Mesenchymal stem cell (in vitro differentiated cells and primary cell): ENCODE measurements at regions not wholly inside any gene's neighbourhood (a gene's known extent, or its start where the extent isn't known, plus 50 kb on each side); places are given as distances from the start of the nearest gene placed in this dataset.

Experiments
- DNase-seq: peaks from one replicate; pipeline ENCODE4 v3.0.0-alpha.2; 2013
- H2AFZ ChIP-seq: one replicate; pipeline ENCODE4 v1.6.1; 2013; ENCODE audit warnings: low read depth, mild to moderate bottlenecking, control low read depth, inconsistent platforms, low read length, moderate library complexity
- H2AK5ac ChIP-seq: 2 replicates; pipeline ENCODE4 v1.6.1; 2013; ENCODE audit warnings: low read length, moderate library complexity, mild to moderate bottlenecking, inconsistent platforms; ENCODE audit not compliant: severe bottlenecking
- H2BK120ac ChIP-seq: one replicate; pipeline ENCODE4 v1.6.1; 2013; ENCODE audit warnings: low read depth, mild to moderate bottlenecking, inconsistent platforms, low read length, moderate library complexity
- H2BK12ac ChIP-seq, 2 experiments: one replicate each; pipeline ENCODE4 v1.6.1; 2013; ENCODE audit warnings: inconsistent platforms in 2 of 2, low read length in 2 of 2, mild to moderate bottlenecking in 2 of 2, moderate library complexity in 2 of 2, control low read depth in 1 of 2
- H2BK15ac ChIP-seq: one replicate; pipeline ENCODE4 v1.6.1; 2013; ENCODE audit warnings: mild to moderate bottlenecking, low read depth, inconsistent platforms; ENCODE audit not compliant: poor library complexity, severe bottlenecking
- H2BK5ac ChIP-seq: 2 replicates; pipeline ENCODE4 v1.6.1; 2013; ENCODE audit warnings: low read depth, mild to moderate bottlenecking, low read length, control low read depth, inconsistent platforms; ENCODE audit not compliant: poor library complexity, severe bottlenecking
- H3K14ac ChIP-seq, 2 experiments: one replicate each; pipeline ENCODE4 v1.6.1; 2013; ENCODE audit warnings: inconsistent platforms in 2 of 2, low read length in 2 of 2, control low read depth in 1 of 2, mild to moderate bottlenecking in 1 of 2, moderate library complexity in 1 of 2
- H3K18ac ChIP-seq, 2 experiments: one replicate each; pipeline ENCODE4 v1.6.1; 2013; ENCODE audit warnings: inconsistent platforms in 2 of 2, low read length in 2 of 2, control low read depth in 1 of 2, low read depth in 1 of 2, mild to moderate bottlenecking in 1 of 2
- H3K23ac ChIP-seq, 2 experiments: one replicate each; pipeline ENCODE4 v1.6.1; 2013; ENCODE audit warnings: inconsistent platforms in 2 of 2, low read length in 2 of 2, mild to moderate bottlenecking in 2 of 2, moderate library complexity in 2 of 2, control low read depth in 1 of 2
- H3K27ac ChIP-seq: 2 replicates; pipeline ENCODE4 v1.5.1; 2013; ENCODE audit warnings: mild to moderate bottlenecking, moderate library complexity, low read length, control low read depth, inconsistent platforms; ENCODE audit not compliant: poor library complexity, severe bottlenecking
- H3K27me3 ChIP-seq, 2 experiments: 2 replicates each; pipeline versions ENCODE4 v1.6.1 to v1.7.0; 2013; ENCODE audit warnings: low read length in 2 of 2, mild to moderate bottlenecking in 2 of 2, moderate library complexity in 2 of 2, control low read depth in 1 of 2, inconsistent platforms in 1 of 2; ENCODE audit not compliant: control insufficient read depth in 1 of 2, insufficient read depth in 1 of 2
- H3K36me3 ChIP-seq, 2 experiments: 2 replicates each; pipeline versions ENCODE4 v1.6.1 to v1.7.0; 2013; ENCODE audit warnings: low read length in 2 of 2, control low read depth in 1 of 2, inconsistent platforms in 1 of 2, low read depth in 1 of 2, mild to moderate bottlenecking in 1 of 2; ENCODE audit not compliant: insufficient read depth in 2 of 2, control insufficient read depth in 1 of 2
- H3K4ac ChIP-seq, 2 experiments: one replicate each; pipeline ENCODE4 v1.6.1; 2013; ENCODE audit warnings: inconsistent platforms in 2 of 2, low read length in 2 of 2, mild to moderate bottlenecking in 2 of 2, moderate library complexity in 2 of 2, control low read depth in 1 of 2, low read depth in 1 of 2
- H3K4me1 ChIP-seq: 2 replicates; pipeline ENCODE4 v1.6.1; 2013; ENCODE audit warnings: low read depth, low read length, control low read depth; ENCODE audit not compliant: control insufficient read depth, insufficient read depth
- H3K4me2 ChIP-seq: 2 replicates; pipeline ENCODE4 v1.6.1; 2013; ENCODE audit warnings: low read length, mild to moderate bottlenecking, inconsistent platforms; ENCODE audit not compliant: poor library complexity, severe bottlenecking
- H3K4me3 ChIP-seq, 2 experiments: 2 replicates each; pipeline versions ENCODE4 v1.5.1 to v1.7.0; 2013; ENCODE audit warnings: low read length in 2 of 2, mild to moderate bottlenecking in 2 of 2, control low read depth in 1 of 2, low read depth in 1 of 2; ENCODE audit not compliant: insufficient read depth in 1 of 2
- H3K79me1 ChIP-seq: replicated peaks from 2 replicates; pipeline ENCODE4 v1.6.1; 2013; ENCODE audit warnings: mild to moderate bottlenecking, control low read depth, low read length, inconsistent platforms; ENCODE audit not compliant: poor library complexity, severe bottlenecking
- H3K9ac ChIP-seq: 2 replicates; pipeline ENCODE4 v1.7.0; 2013; ENCODE audit warnings: mild to moderate bottlenecking, low read length, moderate library complexity
- H3K9me3 ChIP-seq: 2 replicates; pipeline ENCODE4 v1.7.0; 2013; ENCODE audit warnings: mild to moderate bottlenecking, low read length; ENCODE audit not compliant: control insufficient read depth
- H4K8ac ChIP-seq: one replicate; pipeline ENCODE4 v1.6.1; 2013; ENCODE audit warnings: inconsistent platforms, mild to moderate bottlenecking, low read length, moderate library complexity
- H4K91ac ChIP-seq: one replicate; pipeline ENCODE4 v1.6.1; 2013; ENCODE audit warnings: mild to moderate bottlenecking, low read length, inconsistent platforms
- WGBS: methylation state at CpG from one replicate; pipeline ENCODE4 v1.1.7; 2013; ENCODE audit warnings: mixed read lengths; 5-methylcytosine and 5-hydroxymethylcytosine counted together

- DNase-seq: no peak
- Histone ChIP-seq H3K18ac (no peak overlapping the region), H3K27me3 (peaks cover 0 to 24% of the 10 kb centered on the region in 2 experiments), H2AFZ (no peak overlapping the region), H3K79me1 (no peaks in the 10 kb centered on the region), H3K4me3 (no peak overlapping the region), H3K23ac (no peak overlapping the region), H3K14ac (no peak overlapping the region), H3K27ac (no peak overlapping the region), H2BK15ac (no peak overlapping the region), H3K36me3 (no peaks in the 10 kb centered on the region), H2BK12ac (no peak overlapping the region), H3K9me3 (no peaks in the 10 kb centered on the region), H3K4ac (no peak overlapping the region), H3K9ac (no peak overlapping the region), H2BK5ac (no peak overlapping the region), H3K4me2 (peak overlapping the region; percentile 11), H4K91ac (no peak overlapping the region), H2AK5ac (no peak overlapping the region), H3K4me1 (no peaks in the 10 kb centered on the region), H4K8ac (no peak overlapping the region), H2BK120ac (no peak overlapping the region)
- WGBS: 28% methylated on average over 12 of the region's 15 CpGs
Measured at GRCh38 chr2:16105669-16106281, 165.4 kb downstream of the MYCN start.

GRCh38 chr2:16104949-16105668, 164.8 kb downstream of the MYCN start:
- Histone ChIP-seq H3K18ac (no peak overlapping the region), H2AK5ac (no peak overlapping the region), H2BK5ac (no peak overlapping the region), H3K79me1 (no peaks in the 10 kb centered on the region), H2BK12ac (no peak overlapping the region), H2AFZ (no peak overlapping the region), H3K4ac (no peak overlapping the region), H3K27ac (no peak overlapping the region), H3K23ac (no peak overlapping the region), H3K4me2 (no peak overlapping the region), H3K4me1 (no peaks in the 10 kb centered on the region), H2BK120ac (no peak overlapping the region), H4K8ac (no peak overlapping the region), H3K9me3 (no peaks in the 10 kb centered on the region), H3K27me3 (peaks cover 0 to 24% of the 10 kb centered on the region in 2 experiments), H3K9ac (no peak overlapping the region), H3K14ac (no peak overlapping the region), H2BK15ac (no peak overlapping the region), H3K36me3 (no peaks in the 10 kb centered on the region), H3K4me3 (no peak overlapping the region), H4K91ac (no peak overlapping the region)
- WGBS: 18% methylated on average over 10 of the region's 11 CpGs
- DNase-seq: no peak

GRCh38 chr2:16104315-16104948, 164.1 kb downstream of the MYCN start:
- no peak overlapping the region for H3K4me3 ChIP-seq
- no peak overlapping the region for H3K18ac ChIP-seq
- H3K9ac ChIP-seq: no peak overlapping the region
- no peaks in the 10 kb centered on the region for H3K79me1 ChIP-seq
- no peak overlapping the region for H2AK5ac ChIP-seq
- DNase-seq: no peak
- no peak overlapping the region for H3K4me2 ChIP-seq
- H2AFZ ChIP-seq: no peak overlapping the region
- no peak overlapping the region for H3K23ac ChIP-seq
- WGBS: 19% methylated on average over 5 of the region's 6 CpGs
- H4K91ac ChIP-seq: no peak overlapping the region
- no peak overlapping the region for H4K8ac ChIP-seq
- H3K14ac ChIP-seq: no peak overlapping the region
- no peak overlapping the region for H2BK120ac ChIP-seq
- no peak overlapping the region for H2BK12ac ChIP-seq
- no peak overlapping the region for H3K4ac ChIP-seq
- H3K4me1 ChIP-seq: no peaks in the 10 kb centered on the region
- H3K36me3 ChIP-seq: no peaks in the 10 kb centered on the region
- H3K27me3 ChIP-seq: peaks cover 0 to 24% of the 10 kb centered on the region in 2 experiments
- H3K9me3 ChIP-seq: no peaks in the 10 kb centered on the region
- H3K27ac ChIP-seq: no peak overlapping the region
- no peak overlapping the region for H2BK5ac ChIP-seq
- no peak overlapping the region for H2BK15ac ChIP-seq

- Histone ChIP-seq H3K9ac (no peak overlapping the region), H2AFZ (no peak overlapping the region), H3K4me1 (no peaks in the 10 kb centered on the region), H4K91ac (no peak overlapping the region), H2AK5ac (no peak overlapping the region), H3K36me3 (no peaks in the 10 kb centered on the region), H3K4me3 (no peak overlapping the region), H3K27ac (no peak overlapping the region), H3K9me3 (no peaks in the 10 kb centered on the region), H3K79me1 (no peaks in the 10 kb centered on the region), H3K23ac (no peak overlapping the region), H2BK5ac (no peak overlapping the region), H3K4ac (no peak overlapping the region), H2BK15ac (no peak overlapping the region), H3K4me2 (no peak overlapping the region), H3K18ac (no peak overlapping the region), H2BK12ac (no peak overlapping the region), H3K14ac (no peak overlapping the region), H3K27me3 (peaks cover 0 to 24% of the 10 kb centered on the region in 2 experiments), H2BK120ac (no peak overlapping the region), H4K8ac (no peak overlapping the region)
- DNase-seq: no peak
- WGBS: 53% methylated on average over 4 of the region's 12 CpGs
Measured at GRCh38 chr2:16103614-16104314, 163.4 kb downstream of the MYCN start.
